ENCODE measurements at regions not wholly inside any gene's neighbourhood (a gene's known extent, or its start where the extent isn't known, plus 50 kb on each side); places are given as distances from the start of the nearest gene placed in this dataset.
A peak's percentile ranks its signal among the peaks of the same experiment; 100 is the strongest.

DNA sequence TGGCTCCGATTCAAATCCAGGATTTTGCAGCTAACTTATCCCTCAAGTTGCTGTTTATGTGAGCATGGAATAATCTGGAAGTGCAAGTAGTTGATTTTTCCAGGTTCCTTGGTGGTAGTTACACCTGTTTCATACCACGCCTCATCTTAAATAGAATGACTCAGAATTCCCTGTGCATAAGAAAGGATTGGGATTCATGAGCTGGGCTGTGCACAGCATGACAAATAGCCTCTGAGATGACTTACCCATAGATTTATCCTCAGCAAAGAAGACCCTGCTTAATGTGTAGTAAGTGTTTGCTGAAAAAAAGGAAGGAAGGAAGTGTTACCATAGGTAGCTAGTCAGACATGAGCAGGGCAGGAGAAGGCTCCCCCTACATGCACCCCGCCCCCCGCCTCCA lies 777.7 kb upstream of the ADGRL3 start:
- Histone ChIP-seq H3K23me2 (ENCODE audit: low read depth, low read length) (no peaks in the 10 kb centered on the region; the same call in 1 of the 2 replicates), H3K4me2 (ENCODE audit: insufficient read depth in 1 of 2, low read depth in 2 of 2, low read length in 2 of 2) (no peak overlapping the region), H2BK120ac (replicated peaks; ENCODE audit: low read depth, low read length) (no peak overlapping the region), H4K8ac (ENCODE audit: extremely low read depth, insufficient read depth, low read length) (no peak overlapping the region), H2BK20ac (ENCODE audit: low read length) (no peak overlapping the region), H3K56ac (replicated peaks; ENCODE audit: insufficient read length, low read depth, low read length) (no peak overlapping the region), H3K36me3 (ENCODE audit: control insufficient read depth in 2 of 4, insufficient read depth in 4 of 4, low read length in 3 of 4) (no peaks in the 10 kb centered on the region), H3K9me3 (ENCODE audit: insufficient read depth in 2 of 2, low read depth in 1 of 2, low read length in 1 of 2) (no peaks in the 10 kb centered on the region), H3K79me1 (ENCODE audit: low read depth, low read length) (no peaks in the 10 kb centered on the region), H2AFZ (ENCODE audit: low read length) (peak overlapping the region; percentile 61; the same call in 1 of the 2 replicates), H3K9ac (replicated peaks in 1 of 4; ENCODE audit: extremely low read depth in 1 of 4, low read depth in 3 of 4, low read length in 3 of 4) (no peak overlapping the region), H4K91ac (replicated peaks; ENCODE audit: insufficient read length, low read length) (no peak overlapping the region), H3K18ac (ENCODE audit: extremely low read depth, low read length) (no peak overlapping the region), H3K4ac (replicated peaks; ENCODE audit: insufficient read length, low read depth, low read length) (no peak overlapping the region), H3K27me3 (replicated peaks in 1 of 4; ENCODE audit: control insufficient read depth in 3 of 4, extremely low read depth in 1 of 4, insufficient read depth in 3 of 4, low read length in 3 of 4) (no peaks in the 10 kb centered on the region), H2BK12ac (ENCODE audit: low read depth, low read length) (no peak overlapping the region), H2BK5ac (ENCODE audit: low read depth, low read length) (no peak overlapping the region), H2AK5ac (ENCODE audit: low read depth, low read length) (no peak overlapping the region), H3K14ac (ENCODE audit: insufficient read length) (no peak overlapping the region), H3K27ac (ENCODE audit: low read depth, low read length) (no peak overlapping the region), H4K20me1 (replicated peaks in 1 of 2; ENCODE audit: control insufficient read depth in 1 of 2, insufficient read depth in 2 of 2, low read length in 2 of 2) (no peaks in the 10 kb centered on the region), H4K5ac (ENCODE audit: insufficient read length, low read depth, low read length) (no peak overlapping the region), H3K4me1 (replicated peaks in 1 of 4; ENCODE audit: control insufficient read depth in 3 of 4, insufficient read depth in 4 of 4, low read length in 3 of 4) (peaks cover 0 to 9% (median 0%) of the 10 kb centered on the region in 4 experiments; a peak in 1 of 7 replicates), H2BK15ac (ENCODE audit: low read length) (no peak overlapping the region), H3K79me2 (ENCODE audit: control insufficient read depth in 1 of 2, insufficient read depth in 2 of 2, low read length in 2 of 2) (no peaks in the 10 kb centered on the region), H3K23ac (ENCODE audit: insufficient read length) (no peak overlapping the region), H3K4me3 (ENCODE audit: extremely low read depth in 1 of 4, insufficient read depth in 2 of 4, low read depth in 3 of 4, low read length in 4 of 4) (no peak overlapping the region)
- ChIA-PET CTCF (ENCODE audit: partially characterized antibody) (no interaction called here), POLR2A (ENCODE audit: partially characterized antibody) (no interaction called here)
- WGBS, 2 experiments (ENCODE audit: extremely low coverage in 1 of 2, insufficient coverage in 1 of 2, insufficient read length in 1 of 2, insufficient replicate concordance in 2 of 2, low coverage in 1 of 2, low lambda C conversion rate in 2 of 2, missing lambda C conversion rate in 1 of 2) = 94% methylated on average over 4 of the region's 4 CpGs; no CpG with 5 or more reads in 1 of the 2 experiments
- no peak for TF ChIP-seq SIN3A (conservative IDR thresholded peaks at IDR 0.05 in 1 of 2, IDR thresholded peaks at IDR 0.05 in 1 of 2; ENCODE audit: low read depth in 1 of 2, low read length in 2 of 2)
- no peak for TF ChIP-seq HDAC2 (IDR thresholded peaks at IDR 0.05; ENCODE audit: borderline replicate concordance in 1 of 2, low read depth in 2 of 2, low read length in 2 of 2)
- TF ChIP-seq POLR2A (IDR thresholded peaks at IDR 0.05; ENCODE audit: control extremely low read depth in 1 of 2, low read depth in 2 of 2, low read length in 2 of 2) = no peak
- no peak for TF ChIP-seq BCL11A (IDR thresholded peaks at IDR 0.05; ENCODE audit: low read depth in 2 of 2, low read length in 2 of 2)
- TF ChIP-seq CBX5 (IDR thresholded peaks at IDR 0.05; ENCODE audit: low read depth, low read length) = no peak
- TF ChIP-seq GABPA (IDR thresholded peaks at IDR 0.05; ENCODE audit: borderline replicate concordance, insufficient read depth, low read length) = no peak
- no peak for DNase-seq (ENCODE audit: low read depth in 1 of 2, low spot score in 2 of 2)
- no peak for FAIRE-seq
